GM12874 (cell line): ENCODE measurements at regions not wholly inside any gene's neighbourhood (a gene's known extent, or its start where the extent isn't known, plus 50 kb on each side); places are given as distances from the start of the nearest gene placed in this dataset.

Source experiments
- CTCF ChIP-seq: IDR thresholded peaks from 2 replicates; pipeline ENCODE4 v1.5.1; 2011; ENCODE audit warnings: low read depth, mild to moderate bottlenecking, control low read depth, low read length, moderate library complexity; ENCODE audit not compliant: insufficient read depth

- TF ChIP-seq CTCF = no peak
These were observed 70.5 kb upstream of the QRFPR start for GRCh38 chr4:121451310-121451709.

GRCh38 chr4:121449416-121449815, 68.6 kb upstream of the QRFPR start:
- no peak for TF ChIP-seq CTCF

GRCh38 chr4:121448231-121448630, 67.4 kb upstream of the QRFPR start:
- TF ChIP-seq CTCF = no peak

- TF ChIP-seq CTCF = no peak
These were observed 58.9 kb upstream of the QRFPR start for GRCh38 chr4:121439669-121440068.
